ENCODE measurements at regions not wholly inside any gene's neighbourhood (a gene's known extent, or its start where the extent isn't known, plus 50 kb on each side); places are given as distances from the start of the nearest gene placed in this dataset.

GRCh38 chr7:46554688-46555422 lies 633.8 kb upstream of the IGFBP3 start:
- TF ChIP-seq GATA2 (IDR thresholded peaks at IDR 0.05; ENCODE audit: low read depth, low read length), result no peak
- TF ChIP-seq GATA3 (IDR thresholded peaks at IDR 0.05; ENCODE audit: low read depth, low read length), result no peak

GRCh38 chr7:46551603-46552002 lies 630.5 kb upstream of the IGFBP3 start:
- TF ChIP-seq GATA2 (IDR thresholded peaks at IDR 0.05; ENCODE audit: low read depth, low read length) (no peak), GATA3 (IDR thresholded peaks at IDR 0.05; ENCODE audit: low read depth, low read length) (no peak)

GRCh38 chr7:46550864-46551263 lies 629.8 kb upstream of the IGFBP3 start:
- no peak for TF ChIP-seq GATA3 (IDR thresholded peaks at IDR 0.05; ENCODE audit: low read depth, low read length)
- TF ChIP-seq GATA2 (IDR thresholded peaks at IDR 0.05; ENCODE audit: low read depth, low read length), result no peak

- TF ChIP-seq GATA2 (IDR thresholded peaks at IDR 0.05; ENCODE audit: low read depth, low read length) (no peak), GATA3 (IDR thresholded peaks at IDR 0.05; ENCODE audit: low read depth, low read length) (no peak)
Observed at GRCh38 chr7:46549892-46550639, 629.0 kb upstream of the IGFBP3 start.

- TF ChIP-seq GATA2 (IDR thresholded peaks at IDR 0.05; ENCODE audit: low read depth, low read length), result no peak
- TF ChIP-seq GATA3 (IDR thresholded peaks at IDR 0.05; ENCODE audit: low read depth, low read length), result no peak
Observed at GRCh38 chr7:46549347-46549746, 628.3 kb upstream of the IGFBP3 start.

GRCh38 chr7:46547044-46547443 lies 626.0 kb upstream of the IGFBP3 start:
- no peak for TF ChIP-seq GATA2 (IDR thresholded peaks at IDR 0.05; ENCODE audit: low read depth, low read length)
- no peak for TF ChIP-seq GATA3 (IDR thresholded peaks at IDR 0.05; ENCODE audit: low read depth, low read length)

- TF ChIP-seq GATA3 (IDR thresholded peaks at IDR 0.05; ENCODE audit: low read depth, low read length), result no peak
- no peak for TF ChIP-seq GATA2 (IDR thresholded peaks at IDR 0.05; ENCODE audit: low read depth, low read length)
Observed at GRCh38 chr7:46545790-46546189, 624.7 kb upstream of the IGFBP3 start.

- TF ChIP-seq GATA2 (IDR thresholded peaks at IDR 0.05; ENCODE audit: low read depth, low read length), result no peak
- no peak for TF ChIP-seq GATA3 (IDR thresholded peaks at IDR 0.05; ENCODE audit: low read depth, low read length)
Observed at GRCh38 chr7:46544396-46545008, 623.4 kb upstream of the IGFBP3 start.

- no peak for TF ChIP-seq GATA2 (IDR thresholded peaks at IDR 0.05; ENCODE audit: low read depth, low read length)
- no peak for TF ChIP-seq GATA3 (IDR thresholded peaks at IDR 0.05; ENCODE audit: low read depth, low read length)
Observed at GRCh38 chr7:46542076-46542475, 621.0 kb upstream of the IGFBP3 start.

GRCh38 chr7:46539892-46540483 lies 618.9 kb upstream of the IGFBP3 start:
- TF ChIP-seq GATA3 (IDR thresholded peaks at IDR 0.05; ENCODE audit: low read depth, low read length), result no peak

GRCh38 chr7:46537191-46537905 lies 616.3 kb upstream of the IGFBP3 start:
- TF ChIP-seq GATA2 (IDR thresholded peaks at IDR 0.05; ENCODE audit: low read depth, low read length) (no peak), GATA3 (IDR thresholded peaks at IDR 0.05; ENCODE audit: low read depth, low read length) (no peak)

- TF ChIP-seq GATA3 (IDR thresholded peaks at IDR 0.05; ENCODE audit: low read depth, low read length) (no peak), GATA2 (IDR thresholded peaks at IDR 0.05; ENCODE audit: low read depth, low read length) (no peak)
Observed at GRCh38 chr7:46534664-46535588, 613.9 kb upstream of the IGFBP3 start.

- TF ChIP-seq GATA2 (IDR thresholded peaks at IDR 0.05; ENCODE audit: low read depth, low read length) (no peak), GATA3 (IDR thresholded peaks at IDR 0.05; ENCODE audit: low read depth, low read length) (no peak)
Observed at GRCh38 chr7:46533946-46534345, 612.9 kb upstream of the IGFBP3 start.

Measured in SH-SY5Y (cell line).